Hepatocyte (in vitro differentiated cells): ENCODE measurements at regions not wholly inside any gene's neighbourhood (a gene's known extent, or its start where the extent isn't known, plus 50 kb on each side); places are given as distances from the start of the nearest gene placed in this dataset.

Source experiments
- CTCF ChIP-seq: fragments of 200-600 bp; sonication (generic); IDR thresholded peaks from 2 replicates; pipeline ENCODE4 v1.5.1; 2016; ENCODE audit warnings: antibody characterized with exemption, mild to moderate bottlenecking; ENCODE audit not compliant: poor library complexity
- EZH2phosphoT487 ChIP-seq: fragments of 200-600 bp; sonication (generic); IDR thresholded peaks from one replicate; pipeline ENCODE4 v1.6.1; 2018; ENCODE audit warnings: antibody characterized with exemption, mild to moderate bottlenecking, low read depth, moderate library complexity; ENCODE audit not compliant: unreplicated experiment, severe bottlenecking

- TF ChIP-seq CTCF = no peak
- TF ChIP-seq EZH2phosphoT487 = no peak
These were observed 149.5 kb upstream of the RPS6KA2 start for GRCh38 chr6:166776571-166776970.
